SIG-M5 (cell line): ENCODE measurements at regions not wholly inside any gene's neighbourhood (a gene's known extent, or its start where the extent isn't known, plus 50 kb on each side); places are given as distances from the start of the nearest gene placed in this dataset.
"Not testable (repeated sequence)": the region's sequence is repeated elsewhere in the genome, so short reads cannot be mapped to it uniquely, and the experiment has no call there.

ENCODE experiments used
- DNase-seq: peaks from one replicate; lab custom pipeline; 2025; lab: John Stamatoyannopoulos, UW

DNA sequence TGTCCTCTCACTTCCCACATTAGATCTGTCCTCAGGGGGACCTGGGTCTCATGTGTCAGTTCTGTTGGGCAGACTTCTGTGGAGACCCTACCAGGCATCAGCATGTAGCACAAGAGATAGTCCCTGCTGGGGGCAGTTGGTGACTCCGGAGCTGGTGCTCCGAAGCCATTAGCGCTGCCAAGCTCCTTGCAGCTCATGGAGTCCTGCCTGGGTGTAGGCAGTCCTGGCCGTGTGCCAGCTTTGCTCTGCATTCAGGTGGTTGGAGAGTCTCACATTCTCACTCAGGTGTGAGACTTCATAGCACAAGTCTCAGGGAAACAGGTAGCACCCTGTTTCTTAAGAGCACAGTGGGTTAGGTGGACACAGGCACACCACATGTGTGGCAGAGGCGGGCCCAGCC is 202.3 kb downstream of the LIPI start:
- not testable (repeated sequence) for DNase-seq

DNA sequence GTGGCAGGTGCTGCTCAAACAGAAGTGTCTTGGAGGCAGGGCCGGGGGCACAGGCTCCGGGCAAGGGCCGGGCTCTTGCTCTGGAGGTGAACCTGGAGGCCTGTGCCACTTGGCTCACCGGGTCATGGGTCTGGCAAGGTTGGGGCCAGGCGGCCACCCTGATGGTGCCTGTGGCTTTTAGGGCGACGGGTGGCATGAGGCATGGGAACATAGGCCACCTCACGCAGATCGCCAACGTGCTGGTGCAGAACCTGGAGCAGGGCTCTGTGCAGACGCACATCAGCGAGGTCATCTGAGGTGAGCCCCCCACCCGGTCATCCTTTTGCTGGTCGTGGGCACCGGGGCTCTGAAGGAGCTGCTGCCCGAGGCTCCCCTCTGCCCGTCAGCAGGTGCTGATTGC is 202.7 kb downstream of the LIPI start:
- DNase-seq = not testable (repeated sequence)

GRCh38 chr21:14006144-14006543 is 204.6 kb downstream of the LIPI start:
- not testable (repeated sequence) for DNase-seq

GRCh38 chr21:13986996-13987958 is 223.5 kb downstream of the LIPI start:
- DNase-seq = not testable (repeated sequence)

DNA sequence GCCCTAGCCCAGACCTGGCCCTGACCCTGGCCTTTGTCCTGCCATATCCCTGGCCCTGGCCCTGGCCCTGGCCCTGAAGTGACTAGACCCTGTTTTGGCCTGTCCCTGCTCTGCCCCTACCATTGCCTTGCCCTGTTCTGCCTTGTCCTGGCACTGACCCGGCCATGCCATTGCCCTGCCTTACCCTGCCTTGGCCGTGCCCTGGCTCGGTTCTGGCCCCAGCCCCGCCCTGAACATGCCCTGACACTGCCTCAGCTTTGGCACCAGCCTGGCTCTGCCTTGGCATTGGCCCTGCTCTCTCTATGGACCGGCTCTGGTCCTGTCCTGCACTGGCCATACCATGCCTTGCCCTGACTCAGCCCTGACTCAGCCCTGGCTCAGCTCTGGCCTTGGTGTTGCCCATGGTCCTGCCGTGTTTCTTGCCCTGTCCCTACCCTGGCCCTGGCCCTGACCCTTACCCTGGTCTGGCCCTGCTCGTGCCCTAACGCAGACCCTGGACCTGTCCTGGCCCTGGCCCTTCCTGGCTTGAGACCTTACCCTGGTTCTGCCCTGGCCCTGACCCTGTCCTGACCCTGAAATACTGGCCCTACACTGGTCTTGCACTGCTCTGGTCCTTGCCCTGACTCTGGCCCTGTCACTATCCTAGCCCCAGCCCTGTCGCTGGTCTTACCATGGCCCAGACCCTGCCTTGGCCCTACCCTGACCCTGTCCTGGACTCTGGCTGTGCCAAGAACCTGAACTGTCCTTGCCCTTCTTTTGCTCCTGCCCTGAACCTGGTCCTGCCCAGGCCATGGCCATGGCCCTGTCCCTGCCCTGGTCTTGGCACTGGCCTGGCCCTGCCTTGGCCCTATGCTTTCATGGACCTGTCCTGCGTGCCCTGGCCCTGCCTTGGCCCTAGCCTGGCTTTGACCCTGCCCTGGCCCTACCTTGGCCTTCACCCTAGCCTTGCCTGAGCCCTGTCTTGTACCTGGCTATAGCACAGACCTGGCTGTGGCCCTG is 224.6 kb downstream of the LIPI start:
- DNase-seq = not testable (repeated sequence)

DNA sequence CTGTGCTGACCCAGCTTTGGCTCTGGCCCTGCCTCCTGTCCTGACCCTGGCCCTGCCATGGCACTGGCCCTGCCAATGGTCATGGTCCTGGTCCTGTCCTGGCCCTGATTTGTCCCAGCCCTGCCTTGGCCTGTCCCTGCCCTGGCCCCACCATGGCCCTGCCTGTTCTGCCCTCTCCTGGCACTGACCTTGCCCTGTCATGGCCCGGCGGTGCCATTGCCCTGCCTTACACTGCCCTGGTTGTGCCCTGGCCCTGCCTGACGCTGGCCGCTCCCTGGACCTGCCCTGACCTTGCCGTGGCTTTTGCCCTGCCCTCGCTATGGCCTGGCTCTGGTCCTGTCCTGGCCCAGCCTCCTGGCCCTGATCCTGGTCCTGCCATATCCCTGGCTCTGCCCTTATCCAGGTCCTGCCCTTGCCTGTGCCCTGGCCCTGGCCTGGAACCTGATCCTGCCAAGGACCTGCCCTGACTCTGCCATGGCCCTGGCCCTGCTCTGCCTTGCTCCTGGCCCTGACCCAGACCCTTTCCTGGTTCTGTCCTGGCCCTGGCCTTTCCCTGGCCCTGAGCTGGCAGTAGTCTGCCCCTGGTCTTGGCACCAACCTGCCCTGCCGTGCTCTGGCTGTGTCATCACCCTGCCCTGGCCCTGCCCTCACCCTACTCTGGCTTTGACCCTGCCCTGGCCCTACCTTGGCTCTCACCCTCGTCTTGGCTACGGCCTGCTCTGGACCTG is 225.5 kb downstream of the LIPI start:
- not testable (repeated sequence) for DNase-seq

GRCh38 chr21:13984728-13985127 is 226.0 kb downstream of the LIPI start:
- not testable (repeated sequence) for DNase-seq

- not testable (repeated sequence) for DNase-seq
Measured at GRCh38 chr21:13981176-13982087, 229.3 kb downstream of the LIPI start.

GRCh38 chr21:13980115-13980662 is 230.6 kb downstream of the LIPI start:
- DNase-seq = not testable (repeated sequence)

DNA sequence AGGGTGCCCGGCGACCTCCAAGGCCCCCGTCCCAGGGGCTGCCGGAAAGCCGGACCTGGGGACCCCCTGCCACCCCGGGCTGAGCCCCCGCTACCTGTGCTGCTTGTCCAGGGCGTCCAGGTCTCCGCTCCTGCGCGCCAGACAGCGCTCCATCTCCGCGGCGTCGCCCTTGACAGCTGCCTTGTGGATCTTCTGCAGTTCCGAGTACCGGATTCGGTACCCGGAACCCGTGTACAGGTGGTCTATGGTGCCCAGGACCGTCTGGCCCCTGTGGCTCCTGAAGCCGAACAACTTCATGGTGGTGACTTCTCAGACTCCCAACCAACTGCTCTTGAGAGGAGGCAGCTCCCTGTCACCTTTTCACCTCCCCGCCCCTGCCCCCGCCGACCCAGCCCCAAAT is 231.1 kb downstream of the LIPI start:
- DNase-seq = not testable (repeated sequence)

DNA sequence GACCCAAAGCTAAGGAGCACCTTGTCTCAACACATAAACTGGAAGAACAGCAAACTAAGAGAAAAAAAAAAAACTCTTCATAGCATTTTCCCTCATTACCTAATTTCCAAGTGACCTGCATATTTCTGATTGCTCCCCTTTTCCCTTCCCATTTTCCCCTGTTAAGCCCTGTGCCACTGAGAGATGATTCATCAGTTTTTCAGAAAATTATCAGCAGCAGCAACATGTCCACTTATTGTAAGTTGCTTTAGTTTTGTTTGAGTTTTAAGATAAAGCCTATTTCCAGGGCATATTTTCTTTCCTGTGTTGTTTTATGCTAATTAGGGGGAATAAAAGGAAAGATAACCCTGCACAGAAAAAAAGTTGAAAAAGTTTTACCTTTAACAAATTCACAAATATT is 236.2 kb downstream of the LIPI start:
- not testable (repeated sequence) for DNase-seq

DNA sequence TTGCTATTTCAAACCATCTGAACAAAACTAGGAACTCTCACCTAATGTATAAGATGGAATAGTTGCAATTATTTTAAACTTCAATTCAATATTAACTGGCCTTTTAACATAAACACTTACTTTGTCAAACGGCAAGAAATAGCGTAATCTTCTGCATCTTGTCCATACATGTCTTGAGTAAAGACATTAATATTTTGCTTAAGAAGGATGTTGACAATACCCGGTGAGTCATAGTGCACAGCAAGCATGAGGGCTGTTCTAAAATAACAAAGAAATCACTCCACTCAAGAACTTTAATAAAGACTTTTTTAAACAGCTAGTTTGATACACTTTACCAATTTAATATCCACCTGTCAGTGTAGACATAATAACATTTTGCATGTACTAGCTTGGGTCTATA is 240.9 kb downstream of the LIPI start:
- DNase-seq = not testable (repeated sequence)

- not testable (repeated sequence) for DNase-seq
Measured at GRCh38 chr21:13969002-13969401, 241.8 kb downstream of the LIPI start.

- DNase-seq = not testable (repeated sequence)
Measured at GRCh38 chr21:13963259-13963658, 247.5 kb downstream of the LIPI start.

DNA sequence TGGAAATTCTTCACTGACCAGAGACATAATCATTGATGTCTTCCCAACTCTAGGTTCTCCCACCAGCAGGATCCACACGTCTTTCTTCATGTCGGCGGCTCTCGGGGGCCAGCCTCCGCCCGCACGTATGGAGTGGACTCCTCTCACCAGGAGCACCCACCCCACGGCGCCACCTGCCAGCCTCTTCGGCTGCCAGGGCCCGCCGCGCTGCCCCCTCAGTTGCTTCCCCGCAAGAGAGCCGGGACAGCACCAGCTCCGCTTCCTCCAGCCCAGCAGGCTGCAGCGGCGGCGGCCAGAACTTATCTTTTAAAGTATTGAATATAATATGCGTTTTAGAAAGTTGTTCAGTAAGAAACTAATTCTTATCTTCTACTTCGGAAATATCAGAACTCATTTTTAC is 273.5 kb downstream of the LIPI start:
- DNase-seq = no peak

DNA sequence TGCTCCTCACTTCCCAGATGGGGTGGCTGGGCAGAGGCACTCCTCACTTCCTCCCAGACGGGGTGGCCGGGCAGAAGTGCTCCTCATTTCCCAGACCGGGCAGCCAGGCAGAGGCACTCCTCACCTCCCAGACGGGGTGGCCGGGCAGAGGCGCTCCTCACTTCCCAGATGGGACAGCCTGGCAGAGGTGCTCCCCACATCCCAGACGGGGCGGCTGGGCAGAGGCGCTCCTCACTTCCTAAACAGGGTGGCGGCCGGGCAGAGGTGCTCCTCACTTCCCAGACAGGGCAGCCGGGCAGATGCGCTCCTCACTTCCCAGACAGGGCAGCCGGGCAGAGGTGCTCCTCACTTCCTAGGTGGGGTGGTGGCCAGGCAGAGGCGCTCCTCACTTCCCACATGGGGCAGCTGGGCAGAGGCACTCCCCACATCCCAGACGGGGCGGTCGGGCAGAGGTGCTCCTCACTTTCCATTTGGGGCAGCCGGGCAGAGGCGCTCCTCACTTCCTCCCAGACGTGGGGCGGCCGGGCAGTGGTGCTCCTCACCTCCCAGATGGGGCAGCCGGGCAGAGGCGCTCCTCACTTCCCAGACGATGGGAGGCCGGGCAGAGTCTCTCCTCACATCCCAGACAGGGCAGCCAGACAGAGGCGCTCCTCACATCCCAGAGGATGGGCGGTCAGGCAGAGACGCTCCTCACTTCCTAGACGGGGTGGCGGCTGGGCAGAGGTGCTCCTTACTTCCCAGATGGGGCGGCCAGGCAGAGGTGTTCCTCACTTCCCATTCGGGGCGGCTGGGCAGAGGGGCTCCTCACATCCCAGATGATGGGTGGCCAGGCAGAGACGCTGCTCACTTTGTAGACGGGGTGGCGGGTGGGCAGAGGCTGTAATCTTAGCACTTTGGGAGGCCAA is 274.5 kb downstream of the LIPI start:
- not testable (repeated sequence) for DNase-seq

- not testable (repeated sequence) for DNase-seq
Measured at GRCh38 chr21:13935396-13936032, 275.2 kb downstream of the LIPI start.

- DNase-seq = not testable (repeated sequence)
Measured at GRCh38 chr21:13934887-13935342, 275.8 kb downstream of the LIPI start.
